IMR-90 (cell line): ENCODE measurements at regions not wholly inside any gene's neighbourhood (a gene's known extent, or its start where the extent isn't known, plus 50 kb on each side); places are given as distances from the start of the nearest gene placed in this dataset.

ENCODE experiments used
- ATAC-seq: fragments of 200-7000 bp; cut with Tn5 transposase; 2 replicates; pipeline ENCODE4 v1.9.1; 2020; ENCODE audit warnings: low read depth, mild to moderate bottlenecking, moderate library complexity
- BruUV-seq: library from RNA; stranded (reverse); fragments of 400-500 nt; replicated peaks from 2 replicates; lab custom pipeline; 2021; lab: Mats Ljungman, UMichigan
- CTCF ChIA-PET: fragments of 300-600 bp; formaldehyde crosslinking; extraction: SDS; loops from one replicate; lab custom pipeline; 2021; ENCODE audit warnings: antibody characterized with exemption; lab: Yijun Ruan, JAX
- POLR2A ChIA-PET: fragments of 300-600 bp; sonication (Branson Sonifier 250); formaldehyde crosslinking; loops from one replicate; lab custom pipeline; 2022; ENCODE audit warnings: antibody characterized with exemption; ENCODE audit not compliant: unreplicated experiment; lab: Charles Lee
- DNase-seq: peaks from one replicate; pipeline ENCODE4 v3.0.0; 2013
- H2AFZ ChIP-seq: replicated peaks from 2 replicates; pipeline ENCODE3; 2013; ENCODE audit warnings: low read length, mild to moderate bottlenecking; ENCODE audit not compliant: poor library complexity
- H2AK5ac ChIP-seq: 2 replicates; pipeline ENCODE4 v1.6.1; 2013; ENCODE audit warnings: low read depth, low read length, inconsistent platforms
- H2AK9ac ChIP-seq: replicated peaks from 2 replicates; pipeline ENCODE3; 2013; ENCODE audit warnings: mild to moderate bottlenecking, low read depth, low read length, moderate library complexity; ENCODE audit not compliant: poor library complexity
- H2BK120ac ChIP-seq: 2 replicates; pipeline ENCODE4 v1.6.1; 2013; ENCODE audit warnings: low read depth, low read length, inconsistent platforms
- H2BK15ac ChIP-seq: 3 replicates; pipeline ENCODE4 v1.6.1; 2013; ENCODE audit warnings: low read depth, low read length, inconsistent platforms
- H2BK20ac ChIP-seq: 2 replicates; pipeline ENCODE4 v1.6.1; 2013; ENCODE audit warnings: low read depth, mild to moderate bottlenecking, inconsistent platforms, low read length, moderate library complexity
- H2BK5ac ChIP-seq: 2 replicates; pipeline ENCODE4 v1.6.1; 2013; ENCODE audit warnings: mild to moderate bottlenecking, low read depth, low read length, inconsistent platforms; ENCODE audit not compliant: poor library complexity, severe bottlenecking
- H3K14ac ChIP-seq: replicated peaks from 2 replicates; pipeline ENCODE4 v1.6.1; 2013; ENCODE audit warnings: low read depth, low read length, inconsistent platforms
- H3K18ac ChIP-seq: 2 replicates; pipeline ENCODE4 v1.6.1; 2013; ENCODE audit warnings: low read depth, low read length, control low read depth
- H3K23ac ChIP-seq: 2 replicates; pipeline ENCODE4 v1.6.1; 2013; ENCODE audit warnings: low read depth, low read length, inconsistent platforms
- H3K27ac ChIP-seq: 2 replicates; pipeline ENCODE4 v1.5.1; 2013; ENCODE audit warnings: mild to moderate bottlenecking, control low read depth, low read length; ENCODE audit not compliant: insufficient read depth
- H3K27me3 ChIP-seq: 2 replicates; pipeline ENCODE4 v1.6.1; 2013; ENCODE audit warnings: low read length; ENCODE audit not compliant: control insufficient read depth, insufficient read depth
- H3K36me3 ChIP-seq: 2 replicates; pipeline ENCODE4 v1.6.1; 2013; ENCODE audit warnings: low read length, mixed read lengths; ENCODE audit not compliant: control insufficient read depth, insufficient read depth
- H3K4ac ChIP-seq: 2 replicates; pipeline ENCODE4 v1.6.1; 2013; ENCODE audit warnings: low read depth, low read length, inconsistent platforms
- H3K4me1 ChIP-seq: 2 replicates; pipeline ENCODE4 v1.6.1; 2013; ENCODE audit warnings: low read length, mixed read lengths; ENCODE audit not compliant: control insufficient read depth, insufficient read depth
- H3K4me2 ChIP-seq: 2 replicates; pipeline ENCODE4 v1.6.1; 2013; ENCODE audit warnings: low read depth, mild to moderate bottlenecking, control low read depth, low read length, moderate library complexity
- H3K4me3 ChIP-seq: 2 replicates; pipeline ENCODE4 v1.5.1; 2013; ENCODE audit warnings: low read depth, mild to moderate bottlenecking, control low read depth, low read length, moderate library complexity; ENCODE audit not compliant: insufficient read depth
- H3K56ac ChIP-seq: 2 replicates; pipeline ENCODE4 v1.6.1; 2013; ENCODE audit warnings: low read length, inconsistent platforms; ENCODE audit not compliant: insufficient read depth; ENCODE audit errors: extremely low read depth
- H3K79me1 ChIP-seq, 2 experiments: 2 replicates each; pipeline ENCODE4 v1.6.1; 2013; ENCODE audit warnings: low read length in 2 of 2, inconsistent platforms in 1 of 2, low read depth in 1 of 2
- H3K9ac ChIP-seq: 2 replicates; pipeline ENCODE4 v1.6.1; 2013; ENCODE audit warnings: low read depth, low read length, control low read depth
- H3K9me1 ChIP-seq: 2 replicates; pipeline ENCODE4 v1.6.1; 2013; ENCODE audit warnings: low read length, inconsistent platforms; ENCODE audit not compliant: insufficient read depth
- H3K9me3 ChIP-seq: 2 replicates; pipeline ENCODE4 v1.6.1; 2013; ENCODE audit warnings: low read length; ENCODE audit not compliant: control insufficient read depth, insufficient read depth
- H4K20me1 ChIP-seq: 2 replicates; pipeline ENCODE4 v1.6.1; 2013; ENCODE audit warnings: low read length, inconsistent platforms; ENCODE audit not compliant: insufficient read depth
- H4K5ac ChIP-seq: 2 replicates; pipeline ENCODE4 v1.6.1; 2013; ENCODE audit warnings: mild to moderate bottlenecking, low read depth, low read length, control low read depth
- H4K8ac ChIP-seq, 2 experiments: 2 replicates each; pipeline ENCODE4 v1.6.1; 2013; ENCODE audit warnings: low read depth in 2 of 2, low read length in 2 of 2, control low read depth in 1 of 2, inconsistent platforms in 1 of 2
- H4K91ac ChIP-seq: 2 replicates; pipeline ENCODE4 v1.6.1; 2013; ENCODE audit warnings: low read depth, low read length, inconsistent platforms; ENCODE audit not compliant: insufficient read depth
- BHLHE40 ChIP-seq: fragments of 150-350 bp; IDR thresholded peaks from 2 replicates; pipeline ENCODE4 v1.6.1; 2016; ENCODE audit warnings: mild to moderate bottlenecking, low read depth, low read length
- CEBPB ChIP-seq: IDR thresholded peaks from 2 replicates; pipeline ENCODE4 v1.6.1; 2012; ENCODE audit warnings: low read depth, low read length, improper control_type of control experiment
- CHD1 ChIP-seq: IDR thresholded peaks from 2 replicates; pipeline ENCODE4 v1.6.1; 2012; ENCODE audit warnings: low read depth, low read length, improper control_type of control experiment
- FOS ChIP-seq: fragments of 150-350 bp; IDR thresholded peaks from 2 replicates; pipeline ENCODE4 v1.6.1; 2016; ENCODE audit warnings: low read depth, low read length
- MAFK ChIP-seq: IDR thresholded peaks from 2 replicates; pipeline ENCODE4 v1.6.1; 2012; ENCODE audit warnings: low read depth, low read length, improper control_type of control experiment
- MAZ ChIP-seq: IDR thresholded peaks from 2 replicates; pipeline ENCODE4 v1.6.1; 2012; ENCODE audit warnings: low read depth, mild to moderate bottlenecking, low read length, improper control_type of control experiment, moderate library complexity, borderline replicate concordance
- MXI1 ChIP-seq: IDR thresholded peaks from 2 replicates; pipeline ENCODE4 v1.6.1; 2012; ENCODE audit warnings: low read depth, mild to moderate bottlenecking, low read length, moderate library complexity, borderline replicate concordance
- NFE2L2 ChIP-seq: fragments of 150-350 bp; IDR thresholded peaks from 2 replicates; pipeline ENCODE4 v1.6.1; 2016; ENCODE audit warnings: low read depth, mild to moderate bottlenecking, low read length
- POLR2A ChIP-seq: IDR thresholded peaks from 2 replicates; pipeline ENCODE4 v1.6.1; 2012; ENCODE audit warnings: mild to moderate bottlenecking, low read depth, low read length
- RAD21 ChIP-seq: IDR thresholded peaks from 2 replicates; pipeline ENCODE4 v1.6.1; 2012; ENCODE audit warnings: low read length, improper control_type of control experiment
- RCOR1 ChIP-seq: IDR thresholded peaks from 2 replicates; pipeline ENCODE4 v1.6.1; 2012; ENCODE audit warnings: mild to moderate bottlenecking, low read length, improper control_type of control experiment; ENCODE audit not compliant: insufficient replicate concordance
- RFX5 ChIP-seq: IDR thresholded peaks from 2 replicates; pipeline ENCODE4 v1.8.0; 2012; ENCODE audit warnings: low read depth, mild to moderate bottlenecking, low read length, moderate library complexity
- SMC3 ChIP-seq: fragments of 150-350 bp; IDR thresholded peaks from 2 replicates; pipeline ENCODE4 v1.6.1; 2016; ENCODE audit warnings: low read depth, mild to moderate bottlenecking, antibody characterized with exemption, low read length, moderate library complexity
- WGBS, 2 experiments: methylation state at CpG; one replicate each; pipeline versions ENCODE4 v1.1.5 to v1.1.7; 2013; ENCODE audit warnings: missing lambda C conversion rate in 2 of 2; ENCODE audit not compliant: insufficient read length in 1 of 2; ENCODE audit errors: extremely low coverage in 2 of 2; 5-methylcytosine and 5-hydroxymethylcytosine counted together
- dilution Hi-C: fragments of 300-500 bp; cut with HindIII; formaldehyde crosslinking; loops from one replicate; pipeline ENCODE4 v1.14.3; 2018; ENCODE audit warnings: low sequenced_read_pairs; ENCODE audit not compliant: unreplicated experiment
- in situ Hi-C: fragments of 300-500 bp; cut with MboI; formaldehyde crosslinking; loops from 3 replicates; pipeline ENCODE4 v1.14.3; 2019; ENCODE audit warnings: low sequenced_read_pairs, inconsistent platforms, mixed read lengths
- intact Hi-C: fragments of 100-400 bp; cut with micrococcal nuclease; formaldehyde crosslinking; loops from 2 replicates; pipeline ENCODE4 v1.10.0; 2022
- TF ChIP-seq, protein P1 (sequence below): conservative IDR thresholded peaks from 2 replicates; pipeline ENCODE4 v1.5.1; 2012; ENCODE audit warnings: mild to moderate bottlenecking, low read depth, low read length, improper control_type of control experiment
- TF ChIP-seq, protein P2 (sequence below): fragments of 150-350 bp; IDR thresholded peaks from 2 replicates; pipeline ENCODE4 v1.6.1; 2016; ENCODE audit warnings: low read depth, mild to moderate bottlenecking, low read length, moderate library complexity, borderline replicate concordance
- TF ChIP-seq, protein P3 (sequence below): fragments of 150-350 bp; IDR thresholded peaks from 2 replicates; pipeline ENCODE4 v1.6.1; 2017; ENCODE audit warnings: mild to moderate bottlenecking, antibody characterized with exemption, low read length, low read depth

DNA sequence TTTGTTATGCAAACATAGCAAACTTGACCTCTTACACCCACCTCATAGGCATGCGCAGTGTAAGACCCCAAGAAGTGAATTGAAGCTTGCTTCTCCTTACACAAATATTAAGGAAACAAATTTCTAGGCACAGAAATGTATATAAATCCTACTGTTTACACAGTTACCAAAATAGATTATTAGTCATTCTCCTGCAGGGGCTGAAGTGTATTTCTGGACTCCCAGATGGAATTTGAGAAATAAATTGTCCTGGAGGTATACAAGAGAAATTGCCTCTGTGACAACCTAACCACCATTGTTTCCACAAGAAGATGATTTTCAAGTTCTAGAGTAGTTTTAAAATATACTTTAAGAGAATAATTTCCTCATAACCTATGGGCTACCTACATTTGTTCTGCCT, 656.0 kb upstream of the MDGA2 start:
- Histone ChIP-seq H3K4me2 (no peak overlapping the region), H4K8ac (no peak overlapping the region), H3K27me3 (no peaks in the 10 kb centered on the region), H3K4ac (no peak overlapping the region), H3K36me3 (no peaks in the 10 kb centered on the region), H3K4me3 (no peak overlapping the region), H3K9me3 (peaks cover 4% of the 10 kb centered on the region; the same call in 1 of the 2 replicates), H2BK5ac (no peak overlapping the region), H2BK20ac (no peak overlapping the region), H2AFZ (no peak overlapping the region), H2AK5ac (no peak overlapping the region), H3K23ac (no peak overlapping the region), H2AK9ac (no peak overlapping the region), H3K18ac (no peak overlapping the region), H3K9ac (no peak overlapping the region), H3K9me1 (no peaks in the 10 kb centered on the region), H2BK15ac (no peak overlapping the region), H3K4me1 (no peaks in the 10 kb centered on the region), H3K79me1 (no peaks in the 10 kb centered on the region), H3K56ac (no peak overlapping the region), H2BK120ac (peak overlapping the region; percentile 5; the same call in 1 of the 2 replicates), H4K91ac (no peak overlapping the region), H4K5ac (no peak overlapping the region), H3K14ac (no peak overlapping the region), H3K27ac (no peak overlapping the region), H4K20me1 (no peaks in the 10 kb centered on the region)
- intact Hi-C loops (no loop called here), in situ Hi-C loops (no loop called here), dilution Hi-C loops (no loop called here)
- CTCF ChIA-PET: no interaction called here
- ATAC-seq (no peak; the same call in 1 of the 2 replicates), DNase-seq (peak; percentile 16)
- WGBS, 2 experiments: no CpG with 5 or more reads among the region's 1 CpG
- TF ChIP-seq, protein P1, sequence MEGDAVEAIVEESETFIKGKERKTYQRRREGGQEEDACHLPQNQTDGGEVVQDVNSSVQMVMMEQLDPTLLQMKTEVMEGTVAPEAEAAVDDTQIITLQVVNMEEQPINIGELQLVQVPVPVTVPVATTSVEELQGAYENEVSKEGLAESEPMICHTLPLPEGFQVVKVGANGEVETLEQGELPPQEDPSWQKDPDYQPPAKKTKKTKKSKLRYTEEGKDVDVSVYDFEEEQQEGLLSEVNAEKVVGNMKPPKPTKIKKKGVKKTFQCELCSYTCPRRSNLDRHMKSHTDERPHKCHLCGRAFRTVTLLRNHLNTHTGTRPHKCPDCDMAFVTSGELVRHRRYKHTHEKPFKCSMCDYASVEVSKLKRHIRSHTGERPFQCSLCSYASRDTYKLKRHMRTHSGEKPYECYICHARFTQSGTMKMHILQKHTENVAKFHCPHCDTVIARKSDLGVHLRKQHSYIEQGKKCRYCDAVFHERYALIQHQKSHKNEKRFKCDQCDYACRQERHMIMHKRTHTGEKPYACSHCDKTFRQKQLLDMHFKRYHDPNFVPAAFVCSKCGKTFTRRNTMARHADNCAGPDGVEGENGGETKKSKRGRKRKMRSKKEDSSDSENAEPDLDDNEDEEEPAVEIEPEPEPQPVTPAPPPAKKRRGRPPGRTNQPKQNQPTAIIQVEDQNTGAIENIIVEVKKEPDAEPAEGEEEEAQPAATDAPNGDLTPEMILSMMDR: no peak
- no peak for TF ChIP-seq FOS
- TF ChIP-seq MAFK: no peak
- TF ChIP-seq MAZ: no peak
- TF ChIP-seq RCOR1: no peak
- TF ChIP-seq CEBPB: no peak
- TF ChIP-seq SMC3: no peak
- TF ChIP-seq RFX5: no peak
- no peak for TF ChIP-seq NFE2L2
- TF ChIP-seq RAD21: no peak
- TF ChIP-seq, protein P2, sequence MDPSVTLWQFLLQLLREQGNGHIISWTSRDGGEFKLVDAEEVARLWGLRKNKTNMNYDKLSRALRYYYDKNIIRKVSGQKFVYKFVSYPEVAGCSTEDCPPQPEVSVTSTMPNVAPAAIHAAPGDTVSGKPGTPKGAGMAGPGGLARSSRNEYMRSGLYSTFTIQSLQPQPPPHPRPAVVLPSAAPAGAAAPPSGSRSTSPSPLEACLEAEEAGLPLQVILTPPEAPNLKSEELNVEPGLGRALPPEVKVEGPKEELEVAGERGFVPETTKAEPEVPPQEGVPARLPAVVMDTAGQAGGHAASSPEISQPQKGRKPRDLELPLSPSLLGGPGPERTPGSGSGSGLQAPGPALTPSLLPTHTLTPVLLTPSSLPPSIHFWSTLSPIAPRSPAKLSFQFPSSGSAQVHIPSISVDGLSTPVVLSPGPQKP: no peak
- TF ChIP-seq, protein P3, sequence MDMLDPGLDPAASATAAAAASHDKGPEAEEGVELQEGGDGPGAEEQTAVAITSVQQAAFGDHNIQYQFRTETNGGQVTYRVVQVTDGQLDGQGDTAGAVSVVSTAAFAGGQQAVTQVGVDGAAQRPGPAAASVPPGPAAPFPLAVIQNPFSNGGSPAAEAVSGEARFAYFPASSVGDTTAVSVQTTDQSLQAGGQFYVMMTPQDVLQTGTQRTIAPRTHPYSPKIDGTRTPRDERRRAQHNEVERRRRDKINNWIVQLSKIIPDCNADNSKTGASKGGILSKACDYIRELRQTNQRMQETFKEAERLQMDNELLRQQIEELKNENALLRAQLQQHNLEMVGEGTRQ: no peak
- no peak for TF ChIP-seq MXI1
- TF ChIP-seq BHLHE40: no peak
- no peak for TF ChIP-seq CHD1
- TF ChIP-seq POLR2A: no peak
- BruUV-seq: no TSS peak
- POLR2A ChIA-PET: no interaction called here
